ENCODE measurements at regions not wholly inside any gene's neighbourhood (a gene's known extent, or its start where the extent isn't known, plus 50 kb on each side); places are given as distances from the start of the nearest gene placed in this dataset.

DNA sequence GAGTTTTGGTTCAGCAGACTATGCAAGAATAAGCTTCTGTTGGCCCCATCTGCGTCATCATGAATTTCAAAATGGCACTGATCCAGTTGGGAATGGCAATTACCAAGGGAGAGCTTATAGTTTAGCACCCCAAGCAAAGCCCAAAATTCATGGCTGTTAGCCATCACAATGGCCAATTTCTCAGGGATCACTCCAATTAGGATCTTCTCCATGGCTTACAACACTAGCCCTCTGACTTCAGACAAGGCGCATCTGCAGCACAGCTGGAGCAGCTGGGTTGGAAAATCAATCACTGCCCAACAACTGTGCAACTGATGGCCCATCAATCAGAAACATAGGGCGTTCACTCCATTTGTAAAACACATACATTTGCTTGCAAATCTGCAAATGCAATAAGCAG lies 273.6 kb downstream of the SRBD1 start:
- no peak for DNase-seq (ENCODE audit: low read depth)

DNA sequence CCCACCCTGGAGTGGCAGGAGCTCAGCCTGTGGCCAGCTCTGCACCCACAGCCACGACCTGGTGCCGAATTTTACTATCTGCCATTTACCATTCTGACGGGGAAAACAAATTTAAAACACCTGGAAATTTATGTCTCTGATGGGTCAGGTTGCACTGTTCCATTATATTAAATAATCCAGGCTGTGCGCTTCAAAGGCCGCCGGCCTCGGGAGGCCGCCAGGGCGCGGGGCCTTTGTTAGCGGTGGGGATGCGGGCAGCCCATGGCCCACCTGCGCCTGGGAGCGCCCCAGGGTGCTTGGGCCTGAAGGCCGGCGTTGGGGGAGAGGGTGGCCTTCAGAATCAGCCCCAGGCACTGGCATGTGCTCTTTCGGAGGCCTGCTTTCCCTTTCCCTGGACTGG lies 276.9 kb downstream of the SRBD1 start:
- DNase-seq (ENCODE audit: low read depth), result no peak

DNA sequence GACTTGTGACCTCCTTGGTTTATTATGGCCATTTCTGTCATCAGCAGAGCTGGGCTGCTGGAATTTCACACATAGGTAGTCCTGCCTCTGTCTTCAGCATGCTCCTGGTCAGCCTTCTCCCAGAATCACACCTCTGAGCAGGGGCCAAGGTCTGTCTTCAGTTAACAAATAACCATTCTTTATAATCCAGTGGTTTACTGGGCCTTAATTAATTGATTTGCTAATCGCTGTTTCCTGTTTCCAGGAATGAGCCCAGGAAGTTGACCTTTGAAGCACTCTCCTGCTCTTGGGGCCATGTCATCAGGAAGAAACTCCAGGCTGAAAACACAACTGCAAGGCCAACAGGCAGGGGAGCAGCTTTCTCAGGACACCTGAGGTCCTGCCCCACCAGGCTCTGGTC lies 278.5 kb downstream of the SRBD1 start:
- no peak for DNase-seq (ENCODE audit: low read depth)

DNA sequence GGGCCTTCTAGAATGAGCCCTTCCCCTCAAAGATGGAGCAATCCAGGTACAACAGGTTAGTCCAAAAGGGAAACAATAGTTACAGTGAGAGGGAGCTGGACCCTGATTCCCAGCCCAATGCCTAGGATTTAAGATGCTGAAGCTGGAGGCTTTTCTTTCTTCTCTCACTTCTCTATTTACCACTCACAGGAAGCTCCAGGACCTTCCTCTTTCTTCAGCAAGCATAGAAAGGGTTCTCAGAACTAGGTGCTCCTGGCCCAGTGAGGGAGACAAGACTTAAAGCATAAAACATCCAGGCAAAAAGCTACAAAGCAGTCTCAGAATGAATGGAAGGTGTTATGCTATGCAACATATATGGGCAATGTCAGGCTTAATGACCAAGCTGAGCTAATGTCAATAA lies 279.0 kb downstream of the SRBD1 start:
- DNase-seq (ENCODE audit: low read depth), result no peak

DNA sequence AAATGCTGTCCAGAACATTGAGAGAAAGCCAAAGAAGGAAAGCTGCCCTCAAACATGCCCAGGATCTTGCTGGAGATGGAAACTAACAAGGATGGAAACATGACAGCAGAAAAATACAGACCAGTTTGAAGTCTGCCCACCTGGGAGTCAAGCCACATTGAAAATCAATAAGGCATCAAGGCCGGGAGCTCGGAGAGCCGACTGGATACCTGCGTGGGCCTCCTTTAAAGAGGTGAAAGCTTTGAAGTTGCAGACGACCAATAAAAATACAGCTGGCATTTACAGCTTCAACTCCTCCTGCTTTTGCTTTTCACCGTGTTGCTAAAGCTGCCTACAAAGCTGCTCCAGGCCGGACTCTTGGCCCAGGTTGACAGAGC lies 279.7 kb downstream of the SRBD1 start:
- DNase-seq (ENCODE audit: low read depth), result no peak

DNA sequence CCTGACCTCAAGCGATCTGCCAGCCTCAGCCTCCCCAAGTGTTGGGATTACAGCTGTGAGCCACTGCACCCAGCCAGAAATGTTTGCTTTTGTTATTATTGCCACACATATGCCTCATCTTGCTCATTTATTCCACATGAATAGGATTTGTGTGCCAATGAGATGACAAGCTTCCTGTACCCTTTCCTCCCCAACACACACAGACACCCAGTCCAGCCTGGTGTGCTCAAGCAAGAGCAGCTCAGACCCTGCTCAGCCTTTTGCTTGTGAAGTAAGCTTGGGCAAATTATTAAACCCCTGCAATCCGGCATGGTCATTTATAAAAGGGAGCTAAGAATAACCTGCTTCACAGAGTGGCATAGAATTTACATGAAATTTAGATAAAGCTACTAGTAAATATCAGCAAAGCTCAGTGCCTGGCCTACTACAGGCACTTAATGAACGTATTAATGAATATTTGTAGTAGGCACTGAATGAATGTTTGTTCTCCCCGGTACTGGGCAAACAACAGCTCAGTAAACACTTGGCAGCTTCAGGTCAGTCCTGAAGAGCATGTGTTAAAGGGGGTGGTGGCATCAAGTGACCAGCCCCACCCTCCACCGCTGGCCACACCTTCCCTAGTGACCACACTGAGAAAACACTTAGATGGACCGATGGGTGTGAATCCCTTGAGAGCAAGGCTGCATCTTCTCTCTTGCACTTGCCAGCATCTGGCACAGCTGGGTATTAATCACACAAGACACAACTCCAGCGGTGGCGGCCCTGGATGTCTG lies 280.2 kb downstream of the SRBD1 start:
- DNase-seq (ENCODE audit: low read depth), result peak; percentile 55

DNA sequence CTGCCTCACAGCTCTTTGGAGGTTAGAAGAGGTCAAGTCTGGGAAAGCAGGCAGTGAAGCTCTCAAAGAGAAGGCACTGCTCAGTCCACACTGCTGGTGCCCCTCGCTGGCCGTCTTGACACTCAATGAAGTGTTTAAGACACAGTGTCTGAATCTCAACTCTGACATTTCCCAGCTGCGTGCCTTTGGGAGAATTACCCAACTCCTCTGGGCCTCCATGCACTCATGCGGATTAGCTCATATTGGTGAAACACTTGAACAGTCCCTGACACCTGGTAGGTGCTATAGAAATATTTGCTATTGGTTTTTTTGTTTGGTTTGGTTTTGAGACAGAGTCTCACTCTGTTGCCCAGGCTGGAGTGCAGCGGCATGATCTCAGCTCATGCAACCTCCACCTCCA lies 281.0 kb downstream of the SRBD1 start:
- no peak for DNase-seq (ENCODE audit: low read depth)

DNA sequence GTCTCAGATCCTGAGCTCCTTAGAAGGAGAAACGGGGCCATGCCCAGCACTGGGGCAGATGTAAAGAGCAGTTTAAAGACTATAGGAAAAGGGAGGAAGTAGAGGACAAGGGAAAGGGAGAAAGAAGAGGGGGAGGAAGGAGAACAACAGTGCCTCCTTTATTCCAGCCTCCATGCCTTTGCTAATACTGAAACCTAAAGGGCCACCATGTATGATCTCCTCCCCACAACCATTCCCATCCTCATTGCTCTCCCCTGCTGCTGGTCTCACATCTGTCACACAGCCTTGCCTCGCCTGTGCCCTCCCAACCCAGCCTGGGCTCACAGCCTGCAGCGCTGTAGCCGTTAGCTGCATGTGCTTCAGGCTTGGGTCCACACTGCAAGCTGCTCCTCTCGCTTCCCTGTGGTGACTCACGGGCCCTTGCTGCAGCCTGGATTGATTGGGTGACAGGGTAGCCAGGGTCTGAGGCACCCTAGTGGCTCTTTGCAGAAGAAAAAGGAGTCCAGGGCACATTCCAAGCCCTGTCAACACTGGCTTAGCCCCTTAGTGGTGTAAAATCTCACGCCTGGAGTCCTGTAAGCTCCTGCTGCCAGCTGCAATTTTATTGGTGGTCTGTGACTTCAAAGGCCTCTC lies 281.9 kb downstream of the SRBD1 start:
- DNase-seq (ENCODE audit: low read depth), result peak; percentile 65

DNA sequence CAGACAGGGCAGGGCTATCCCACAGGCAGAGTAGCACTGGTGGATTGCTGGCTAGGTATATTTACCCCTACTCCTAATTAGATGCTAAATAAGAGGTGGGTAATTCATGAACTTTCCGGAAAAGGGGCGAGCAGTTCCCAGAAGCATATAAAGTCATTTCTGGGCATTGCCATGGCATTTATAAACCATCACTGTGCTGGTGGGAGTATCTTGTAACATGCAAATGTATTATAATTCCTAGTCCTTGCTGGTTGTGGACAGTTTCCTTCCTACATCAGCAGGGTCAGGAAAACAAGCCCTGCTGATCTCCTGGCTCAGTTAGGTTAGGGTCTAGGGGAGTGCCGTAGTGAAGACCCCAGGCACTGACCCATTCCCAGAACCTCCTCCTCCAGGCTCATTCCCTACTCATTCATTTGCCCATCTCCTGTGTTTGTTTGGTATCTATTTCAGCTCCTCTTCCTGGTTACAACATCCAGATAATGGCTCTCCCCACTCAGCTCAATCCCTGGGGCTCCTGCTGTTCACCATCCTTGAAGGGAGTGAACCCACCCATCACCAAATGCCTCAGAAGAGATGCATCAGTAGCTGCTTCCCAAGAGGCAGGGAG lies 282.7 kb downstream of the SRBD1 start:
- no peak for DNase-seq (ENCODE audit: low read depth)

DNA sequence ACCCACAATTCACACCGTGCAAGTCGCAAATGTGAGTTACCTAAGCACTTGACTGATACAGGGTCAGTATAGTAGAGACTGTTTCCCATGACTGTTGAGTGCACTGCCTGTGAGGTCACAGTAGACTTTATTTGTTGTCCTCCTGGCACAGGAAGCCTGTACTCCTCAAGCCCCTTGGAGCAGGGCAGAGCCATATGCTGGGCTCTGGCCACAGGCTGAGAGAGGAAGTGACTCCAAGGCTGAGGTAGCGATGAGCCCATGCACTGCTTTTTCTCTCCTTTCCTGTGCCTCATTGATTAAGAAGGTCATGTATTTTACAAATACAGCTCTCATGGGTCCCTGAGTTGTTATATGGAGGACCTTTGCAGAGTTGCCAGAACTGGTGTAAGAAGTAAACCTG lies 287.7 kb downstream of the SRBD1 start:
- peak; percentile 61 for DNase-seq (ENCODE audit: low read depth)

DNA sequence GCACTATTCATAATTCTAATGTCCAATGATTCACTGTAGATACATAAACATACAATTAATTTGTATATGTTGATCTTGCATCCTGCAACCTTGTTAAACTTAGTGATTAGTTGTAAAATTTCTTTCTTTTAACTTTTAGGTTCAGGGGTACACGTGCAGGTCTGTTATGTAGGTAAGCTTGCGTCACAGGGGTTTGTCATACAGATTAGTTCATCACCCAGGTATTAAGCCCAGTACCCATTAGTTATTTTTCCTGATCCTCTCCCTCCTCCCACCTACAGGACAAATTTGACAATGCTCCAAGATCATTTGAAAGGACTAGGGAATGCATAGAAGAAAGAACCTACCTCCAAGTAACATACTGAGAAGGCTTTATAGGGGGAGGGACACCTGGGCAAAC lies 290.1 kb downstream of the SRBD1 start:
- no peak for DNase-seq (ENCODE audit: low read depth)

DNA sequence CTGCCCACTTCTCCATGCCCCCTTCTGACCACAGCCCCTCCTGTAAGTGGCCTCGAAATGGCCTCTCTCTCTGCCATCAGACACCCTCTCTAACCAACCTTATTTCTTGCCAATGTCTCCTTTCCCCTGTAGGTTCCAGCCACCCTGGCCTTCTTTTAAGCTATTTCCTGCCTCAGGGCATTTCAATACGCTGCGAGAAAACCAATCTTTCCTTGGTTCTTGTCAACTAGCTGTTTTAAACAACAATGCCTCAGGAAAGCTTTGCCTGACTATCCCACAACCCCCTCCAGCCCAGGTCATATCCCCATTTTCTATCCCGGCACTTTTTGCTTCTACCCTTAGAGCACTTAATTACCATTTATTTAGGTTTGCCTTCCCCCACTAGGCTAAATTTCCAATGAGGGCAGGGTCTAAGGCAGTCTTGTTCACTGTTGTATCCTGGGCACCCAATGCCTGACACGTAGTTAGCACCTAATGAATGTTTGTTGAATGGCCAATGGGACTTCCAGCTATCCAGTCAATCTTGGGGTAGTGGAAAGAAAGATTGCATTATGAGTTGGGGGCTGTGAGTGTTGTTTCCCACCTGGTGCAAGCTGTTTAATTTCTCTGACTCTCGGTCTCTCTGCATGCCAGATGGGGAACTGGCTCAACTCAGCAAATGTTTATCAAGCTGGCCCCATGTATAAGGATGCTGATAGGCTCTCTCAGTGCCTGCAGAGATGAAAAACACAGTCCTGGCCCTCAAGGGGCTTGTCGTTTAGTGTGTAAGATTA lies 291.2 kb downstream of the SRBD1 start:
- DNase-seq (ENCODE audit: low read depth), result no peak

DNA sequence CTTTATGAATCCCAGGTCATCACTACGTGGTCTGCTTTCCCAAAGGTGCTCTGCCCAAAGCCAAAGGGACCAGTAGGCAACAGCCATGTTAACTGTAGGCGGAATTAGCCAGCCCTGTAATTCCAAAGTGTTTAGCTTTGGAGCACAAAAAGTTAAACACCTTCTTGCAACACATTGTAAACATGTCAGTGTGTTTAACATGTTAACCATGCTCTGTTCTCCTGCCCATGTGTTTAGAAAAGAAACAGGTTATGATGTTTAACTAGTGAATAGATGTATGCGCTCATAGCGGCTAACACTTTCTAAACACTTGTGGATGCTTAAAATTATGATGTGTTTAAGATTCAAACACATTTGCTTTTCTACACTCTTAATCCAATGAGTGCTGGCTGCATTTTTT lies 292.4 kb downstream of the SRBD1 start:
- no peak for DNase-seq (ENCODE audit: low read depth)

DNA sequence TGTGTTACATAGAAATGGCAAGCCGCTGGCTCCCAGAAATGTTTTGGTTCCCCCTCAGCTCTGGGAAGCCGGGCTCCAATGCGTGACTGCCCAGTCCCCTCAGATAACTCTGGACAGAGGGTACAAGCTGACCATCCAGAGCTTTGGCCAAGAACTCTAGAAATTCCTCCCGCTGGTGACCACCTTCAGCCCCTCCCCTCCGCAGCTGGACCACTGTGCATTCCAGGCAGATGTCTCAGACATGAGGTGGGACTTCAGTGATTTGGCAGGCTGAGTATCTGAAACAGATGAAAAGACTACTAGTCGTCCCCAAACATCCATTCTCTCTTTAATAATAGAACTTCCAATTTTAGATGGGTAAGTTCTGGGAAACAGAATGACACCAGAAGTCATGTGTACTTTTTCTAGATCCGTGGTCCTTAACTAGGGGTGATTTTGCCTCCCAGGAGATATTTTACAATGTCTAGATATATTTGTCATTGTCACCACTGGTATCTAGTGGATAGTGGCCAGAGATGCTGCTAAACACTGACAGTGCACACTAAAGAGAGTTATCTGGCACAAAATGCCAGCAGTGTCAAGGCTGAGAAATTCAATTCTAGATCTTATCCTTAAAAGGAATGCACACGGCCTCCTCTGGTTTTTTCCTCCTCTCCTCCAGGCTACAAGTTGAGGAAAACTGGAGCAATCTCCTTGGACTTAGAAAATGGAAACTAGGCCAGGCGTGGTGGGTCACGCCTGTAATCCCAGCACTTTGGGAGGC lies 294.3 kb downstream of the SRBD1 start:
- DNase-seq (ENCODE audit: low read depth), result peak; percentile 4

DNA sequence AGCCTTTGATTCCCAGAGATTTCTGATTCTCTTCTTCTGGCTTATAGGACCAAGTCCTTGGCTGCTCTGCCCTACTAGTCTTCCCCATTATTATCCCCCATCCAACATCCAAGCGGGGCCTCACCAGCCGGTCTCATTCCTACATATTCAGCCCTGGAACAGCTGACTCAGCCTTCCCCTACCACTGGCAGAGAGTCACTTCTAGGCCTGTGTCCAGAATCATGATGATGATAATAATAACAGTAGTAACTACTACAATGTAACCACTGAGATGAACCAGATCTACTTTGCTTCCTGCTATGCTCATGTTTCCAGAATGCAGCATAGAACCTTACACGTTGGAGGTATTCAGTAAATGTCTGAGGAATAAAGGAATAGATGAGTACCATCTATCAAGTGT lies 295.2 kb downstream of the SRBD1 start:
- DNase-seq (ENCODE audit: low read depth), result peak; percentile 76

DNA sequence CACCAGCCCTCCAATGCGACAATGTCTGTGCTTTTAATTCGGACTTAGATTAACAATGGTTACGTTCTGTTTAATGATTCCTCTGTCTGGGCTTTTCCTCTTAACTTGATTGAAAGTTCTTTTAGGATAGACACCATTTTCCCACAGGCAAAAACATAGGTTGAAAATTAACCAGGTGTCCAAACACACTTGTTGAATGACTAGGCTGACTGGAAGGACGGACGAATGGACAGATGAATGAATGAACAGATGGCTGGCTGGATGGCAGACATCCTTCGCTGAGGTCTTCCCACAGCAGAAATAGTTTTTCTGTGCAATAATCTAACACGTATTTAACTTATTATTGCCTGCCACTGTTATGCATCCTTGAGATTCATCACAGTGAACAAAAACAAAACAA lies 298.8 kb downstream of the SRBD1 start:
- DNase-seq (ENCODE audit: low read depth), result no peak

DNA sequence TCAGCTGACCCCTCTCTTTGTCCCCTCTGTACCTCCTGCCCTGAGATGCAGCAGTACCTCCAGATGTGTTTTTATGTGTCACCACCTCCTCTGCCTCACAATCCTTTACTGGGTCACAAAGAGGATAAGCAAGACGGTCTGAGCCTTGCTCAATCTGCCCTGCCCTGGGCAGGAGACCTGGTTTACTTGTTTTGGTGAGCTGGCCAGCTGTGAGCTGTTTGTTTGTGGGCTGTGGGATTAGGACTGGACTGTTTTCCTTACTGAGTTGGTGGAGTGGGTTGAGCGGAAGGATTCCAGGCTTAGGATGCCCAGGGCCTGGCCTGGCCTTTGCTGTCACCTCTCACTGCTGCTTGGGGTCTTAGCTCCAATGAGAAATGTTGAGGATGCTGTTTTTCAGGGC lies 299.5 kb downstream of the SRBD1 start:
- no peak for DNase-seq (ENCODE audit: low read depth)

DNA sequence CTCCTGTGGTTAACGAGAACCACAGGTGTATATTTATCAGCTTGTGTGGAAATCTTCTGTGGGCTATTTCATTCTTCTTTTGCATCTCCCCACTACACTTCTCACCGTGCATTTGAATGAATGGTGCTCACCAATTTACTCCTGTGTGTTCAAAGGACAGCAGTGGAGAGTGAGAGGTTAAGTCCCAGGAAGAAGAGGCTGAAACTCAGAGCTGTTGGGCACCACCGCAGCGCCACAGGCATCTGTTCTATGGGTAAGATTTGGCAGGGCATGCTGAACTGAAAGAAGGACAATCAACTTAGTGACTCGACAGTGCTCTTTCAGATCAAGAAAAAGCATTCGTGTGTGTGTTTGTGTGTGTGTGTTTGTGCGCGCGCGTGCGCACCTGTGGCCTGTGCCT lies 297.9 kb upstream of the SIX2 start:
- DNase-seq (ENCODE audit: low read depth), result no peak

DNA sequence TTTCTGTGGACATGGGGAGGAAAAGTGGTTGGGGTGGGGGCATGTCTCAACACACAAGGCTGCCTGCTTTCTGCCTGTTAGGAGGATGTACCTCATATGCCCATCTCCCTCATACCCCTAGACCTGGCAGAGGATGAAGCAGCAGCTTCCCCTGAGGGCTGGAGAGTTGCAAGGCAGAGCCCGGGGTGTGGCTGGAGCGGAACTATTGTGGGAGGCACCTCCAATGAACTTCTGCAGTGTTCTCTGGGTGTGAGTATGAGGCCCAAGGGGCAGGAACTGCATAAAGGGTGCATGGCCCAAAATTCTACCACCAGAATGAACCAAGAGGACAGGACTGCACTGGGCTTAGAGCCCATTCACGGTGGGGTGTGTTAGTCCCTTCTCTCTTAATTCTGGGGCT lies 296.3 kb upstream of the SIX2 start:
- DNase-seq (ENCODE audit: low read depth), result no peak

DNA sequence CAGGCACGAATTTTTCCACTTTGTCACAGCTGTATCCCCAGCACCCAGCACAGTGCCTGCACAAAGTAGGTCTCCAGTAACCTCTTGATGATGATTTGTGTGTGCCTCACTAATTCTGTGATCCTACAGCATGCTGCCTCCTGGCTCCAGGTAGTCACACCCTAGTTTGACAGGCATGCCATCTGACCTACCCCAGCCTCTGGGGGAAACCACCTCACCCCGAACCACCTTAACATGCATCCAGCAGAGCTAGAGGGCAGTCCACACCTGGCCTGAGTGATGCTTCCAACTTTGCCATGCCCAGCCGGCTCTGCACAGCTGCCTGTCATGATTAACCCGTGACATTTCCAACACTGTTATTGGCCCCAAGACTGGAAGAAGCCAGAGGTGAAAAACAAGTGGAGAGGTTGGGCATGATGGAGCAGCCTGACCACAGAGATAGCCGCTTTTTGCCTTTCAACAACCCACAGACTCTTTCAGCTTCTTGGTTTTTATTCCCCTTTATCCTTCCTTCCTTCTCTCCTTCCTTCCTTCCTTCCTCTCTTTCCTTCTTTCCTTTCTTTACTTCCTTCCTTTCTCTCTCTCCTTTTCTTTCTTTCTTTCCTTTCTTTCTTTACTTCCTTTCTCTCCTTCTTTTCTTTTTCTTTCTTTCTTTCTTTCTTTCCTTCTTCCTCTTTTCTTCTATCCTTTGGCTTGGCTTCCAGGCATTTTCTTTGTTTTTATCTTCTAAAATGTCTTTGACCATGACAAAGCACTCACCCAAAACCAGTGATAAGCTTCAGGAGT lies 294.4 kb upstream of the SIX2 start:
- DNase-seq (ENCODE audit: low read depth), result no peak
